RWPE2 (cell line): ENCODE measurements at regions not wholly inside any gene's neighbourhood (a gene's known extent, or its start where the extent isn't known, plus 50 kb on each side); places are given as distances from the start of the nearest gene placed in this dataset.
"Not testable (repeated sequence)": the region's sequence is repeated elsewhere in the genome, so short reads cannot be mapped to it uniquely, and the experiment has no call there.

Source experiments
- ATAC-seq: fragments of 200-7000 bp; cut with Tn5 transposase; 3 replicates; pipeline ENCODE4 v1.9.1; 2021; ENCODE audit warnings: low read depth
- DNase-seq: peaks from one replicate; pipeline ENCODE4 v3.0.0-alpha.2; 2020; ENCODE audit warnings: low spot score
- H3K27ac ChIP-seq: fragments of 450-650 bp; 2 replicates; pipeline ENCODE4 v1.5.1; 2017; ENCODE audit warnings: mild to moderate bottlenecking; ENCODE audit not compliant: poor library complexity, severe bottlenecking
- H3K27me3 ChIP-seq: fragments of 250-450 bp; sonication (Bioruptor Pico); 2 replicates; pipeline ENCODE4 v1.5.1; 2021; ENCODE audit warnings: mild to moderate bottlenecking, moderate library complexity; ENCODE audit not compliant: insufficient read depth, poor library complexity, severe bottlenecking
- H3K36me3 ChIP-seq: fragments of 250-450 bp; sonication (Bioruptor Pico); 2 replicates; pipeline ENCODE4 v1.5.1; 2020; ENCODE audit warnings: low read depth, mild to moderate bottlenecking, moderate library complexity
- H3K4me1 ChIP-seq: fragments of 250-450 bp; sonication (Bioruptor Pico); 2 replicates; pipeline ENCODE4 v1.5.1; 2021; ENCODE audit warnings: mild to moderate bottlenecking, moderate library complexity; ENCODE audit not compliant: insufficient read depth, poor library complexity, severe bottlenecking
- H3K4me3 ChIP-seq: fragments of 250-450 bp; sonication (Bioruptor Pico); 2 replicates; pipeline ENCODE4 v1.5.1; 2021; ENCODE audit warnings: mild to moderate bottlenecking, moderate library complexity; ENCODE audit not compliant: severe bottlenecking
- H3K9me3 ChIP-seq: fragments of 250-450 bp; sonication (Bioruptor Pico); 2 replicates; pipeline ENCODE4 v1.5.1; 2021; ENCODE audit warnings: mild to moderate bottlenecking, moderate library complexity; ENCODE audit not compliant: severe bottlenecking
- TF ChIP-seq, protein P1 (sequence below): fragments of 450-650 bp; IDR thresholded peaks from one replicate; pipeline ENCODE4 v1.5.1; 2017; ENCODE audit warnings: mild to moderate bottlenecking, moderate library complexity; ENCODE audit not compliant: poor library complexity, severe bottlenecking

DNA sequence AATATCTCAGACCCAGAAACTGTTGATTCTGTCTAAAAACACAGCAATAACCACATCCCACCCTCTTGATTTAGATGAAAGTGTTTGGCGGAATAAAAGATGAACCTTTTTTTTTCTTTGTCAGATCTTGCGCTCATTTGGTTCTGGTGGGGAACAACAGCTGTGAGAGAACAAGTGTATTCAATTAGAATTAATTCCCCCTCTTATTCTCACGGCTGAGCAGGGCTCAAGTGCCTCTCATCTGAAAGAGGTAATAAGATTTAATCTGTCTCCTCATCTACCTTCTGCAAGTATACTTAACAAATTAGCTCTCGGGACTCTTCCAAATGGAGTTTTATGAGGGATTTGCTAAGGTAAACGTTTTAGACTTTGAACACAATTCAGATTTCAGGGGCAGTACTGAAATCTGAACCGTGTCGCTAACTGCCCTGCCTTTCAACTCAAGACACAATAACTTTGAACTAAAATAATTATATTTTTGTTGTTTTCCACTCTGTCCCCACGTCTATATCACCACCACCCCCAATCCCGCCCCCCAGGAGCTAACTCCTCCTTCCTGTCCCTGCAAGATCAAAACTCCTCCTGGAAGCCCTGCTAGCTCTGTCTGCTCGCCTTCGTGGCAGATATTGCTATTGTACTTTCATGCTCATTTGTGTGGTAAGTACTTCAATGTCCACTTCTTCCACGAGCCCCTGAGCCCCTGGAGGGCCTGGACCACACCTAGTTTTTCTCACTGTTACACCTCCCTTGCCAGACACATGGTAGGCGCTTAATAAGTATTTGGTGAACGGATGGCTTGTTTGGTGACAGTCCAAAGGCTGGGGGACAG is 54.2 kb upstream of the ROPN1B start:
- peak overlapping the region; percentile 40 for H3K4me3 ChIP-seq
- H3K27ac ChIP-seq: peak overlapping the region; percentile 75
- not testable (repeated sequence) for H3K36me3 ChIP-seq, H3K9me3 ChIP-seq, ATAC-seq, DNase-seq, H3K27me3 ChIP-seq
- H3K4me1 ChIP-seq: peaks cover 15% of the 10 kb centered on the region

DNA sequence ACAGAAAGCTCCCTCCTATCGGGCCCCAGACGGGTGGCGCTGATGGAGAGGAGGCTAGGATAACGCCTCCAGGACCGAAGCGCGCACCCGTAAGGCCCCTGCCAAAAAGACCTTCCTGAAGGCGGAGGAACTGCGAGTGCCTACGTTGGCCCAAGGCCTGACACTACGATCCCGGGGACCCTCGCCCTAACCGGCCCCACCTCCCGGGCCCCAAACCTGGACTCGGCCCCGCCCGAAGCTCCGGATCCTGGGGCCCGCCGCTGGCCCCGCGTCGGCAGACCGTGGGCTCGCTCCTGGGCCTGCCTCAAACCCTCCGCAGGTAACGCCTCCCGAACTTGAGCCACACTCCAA is 53.6 kb upstream of the ROPN1B start:
- ATAC-seq, H3K36me3 ChIP-seq, H3K9me3 ChIP-seq, H3K27me3 ChIP-seq, DNase-seq: not testable (repeated sequence)
- Histone ChIP-seq H3K4me1 (peaks cover 15% of the 10 kb centered on the region), H3K4me3 (peak overlapping the region; percentile 40), H3K27ac (peak overlapping the region; percentile 75)

DNA sequence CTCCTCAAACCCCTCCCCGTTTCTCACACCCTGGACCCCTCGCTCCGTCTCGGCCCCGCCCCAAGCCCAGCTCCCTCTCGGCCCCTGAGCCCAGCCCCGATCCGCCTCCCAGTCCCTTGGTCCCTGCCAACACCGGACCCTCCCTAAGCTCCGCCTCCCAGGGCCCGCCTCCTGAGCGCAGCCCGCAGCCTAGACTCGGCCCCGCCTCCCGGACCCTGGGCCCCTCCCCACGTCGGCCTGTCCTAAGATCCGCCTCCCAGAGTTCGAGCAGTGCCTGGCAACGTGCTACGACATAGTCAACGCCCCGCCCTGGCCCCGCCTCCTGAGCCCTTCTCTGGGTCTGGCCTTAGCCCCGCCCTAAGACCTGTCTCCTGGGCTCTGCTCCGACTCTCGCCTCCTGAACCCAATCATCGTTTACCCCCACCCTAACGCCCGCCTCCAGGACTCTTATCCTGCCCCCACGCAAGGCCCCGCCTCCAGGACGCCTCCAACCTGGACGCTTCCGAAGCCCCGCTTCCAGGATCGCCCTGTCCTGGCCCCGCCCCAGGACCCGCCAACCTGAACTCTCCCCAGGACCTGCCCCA is 53.1 kb upstream of the ROPN1B start:
- peak; percentile 74 for ATAC-seq
- peak overlapping the region; percentile 40 for H3K4me3 ChIP-seq
- not testable (repeated sequence) for H3K36me3 ChIP-seq, H3K9me3 ChIP-seq, H3K27me3 ChIP-seq
- H3K27ac ChIP-seq: peak overlapping the region; percentile 75
- peak; percentile 98 for DNase-seq
- H3K4me1 ChIP-seq: peaks cover 15% of the 10 kb centered on the region

DNA sequence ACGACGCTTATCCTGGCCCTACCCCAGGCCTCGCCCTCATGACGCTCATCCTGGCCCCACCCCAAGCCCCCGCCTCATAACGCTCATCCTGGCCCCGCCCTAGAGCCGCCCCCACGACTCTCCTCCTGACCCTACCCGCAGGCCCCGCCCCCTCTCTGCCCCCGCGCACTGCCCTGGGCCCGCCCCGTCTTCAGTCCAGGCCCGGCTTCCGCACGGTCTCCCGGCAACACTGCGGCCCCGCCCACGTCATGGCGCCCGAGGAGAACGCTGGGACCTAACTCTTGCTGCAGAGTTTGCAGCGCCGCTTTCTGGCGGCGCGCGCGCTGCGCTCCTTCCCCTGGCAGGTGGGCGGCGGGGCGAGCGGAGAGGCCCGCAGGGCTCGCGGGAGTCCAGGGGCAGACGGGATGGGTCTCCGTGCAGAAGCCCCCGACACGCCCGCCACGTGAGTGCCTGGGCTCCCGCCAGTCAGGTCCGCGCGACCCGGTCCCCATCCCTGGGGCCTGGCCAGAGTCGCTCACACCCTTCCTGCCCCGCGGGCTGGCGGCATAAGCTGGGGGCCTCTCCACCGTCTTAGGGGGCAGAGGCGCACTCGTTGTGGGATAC is 52.5 kb upstream of the ROPN1B start:
- H3K27ac ChIP-seq: peak overlapping the region; percentile 93
- H3K4me3 ChIP-seq: peak overlapping the region; percentile 59
- peak; percentile 62 for ATAC-seq
- no peak for DNase-seq
- H3K4me1 ChIP-seq: peaks cover 15% of the 10 kb centered on the region
- no peaks in the 10 kb centered on the region for H3K27me3 ChIP-seq
- H3K36me3 ChIP-seq: no peaks in the 10 kb centered on the region
- no peaks in the 10 kb centered on the region for H3K9me3 ChIP-seq
- TF ChIP-seq, protein P1, sequence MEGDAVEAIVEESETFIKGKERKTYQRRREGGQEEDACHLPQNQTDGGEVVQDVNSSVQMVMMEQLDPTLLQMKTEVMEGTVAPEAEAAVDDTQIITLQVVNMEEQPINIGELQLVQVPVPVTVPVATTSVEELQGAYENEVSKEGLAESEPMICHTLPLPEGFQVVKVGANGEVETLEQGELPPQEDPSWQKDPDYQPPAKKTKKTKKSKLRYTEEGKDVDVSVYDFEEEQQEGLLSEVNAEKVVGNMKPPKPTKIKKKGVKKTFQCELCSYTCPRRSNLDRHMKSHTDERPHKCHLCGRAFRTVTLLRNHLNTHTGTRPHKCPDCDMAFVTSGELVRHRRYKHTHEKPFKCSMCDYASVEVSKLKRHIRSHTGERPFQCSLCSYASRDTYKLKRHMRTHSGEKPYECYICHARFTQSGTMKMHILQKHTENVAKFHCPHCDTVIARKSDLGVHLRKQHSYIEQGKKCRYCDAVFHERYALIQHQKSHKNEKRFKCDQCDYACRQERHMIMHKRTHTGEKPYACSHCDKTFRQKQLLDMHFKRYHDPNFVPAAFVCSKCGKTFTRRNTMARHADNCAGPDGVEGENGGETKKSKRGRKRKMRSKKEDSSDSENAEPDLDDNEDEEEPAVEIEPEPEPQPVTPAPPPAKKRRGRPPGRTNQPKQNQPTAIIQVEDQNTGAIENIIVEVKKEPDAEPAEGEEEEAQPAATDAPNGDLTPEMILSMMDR: no peak

DNA sequence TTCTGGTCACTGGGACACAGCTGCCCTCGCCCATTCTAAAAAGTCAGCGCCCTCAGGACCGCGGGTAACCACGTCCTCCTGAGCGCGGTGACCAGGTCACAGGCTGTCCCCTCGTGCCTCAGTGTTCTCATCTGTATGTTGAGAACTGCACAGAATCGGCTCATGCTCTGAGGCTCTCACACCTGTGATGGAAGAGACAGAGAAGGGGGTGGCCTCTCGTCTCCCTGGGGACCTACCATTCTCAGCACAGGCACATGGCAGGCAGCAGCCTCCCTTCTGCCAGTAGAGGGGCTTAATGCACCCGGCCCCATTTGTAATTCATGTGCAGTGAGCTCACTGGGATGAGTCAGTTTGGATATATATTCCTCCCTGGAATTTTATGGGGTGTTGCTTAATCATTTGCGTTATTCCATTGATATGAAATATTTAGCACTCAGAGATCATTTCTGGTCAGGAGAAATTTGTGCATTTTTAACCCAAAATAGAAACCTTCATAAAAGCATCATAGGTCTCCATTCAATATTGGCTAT is 51.9 kb upstream of the ROPN1B start:
- H3K36me3 ChIP-seq, ATAC-seq, DNase-seq, H3K27me3 ChIP-seq, H3K9me3 ChIP-seq: not testable (repeated sequence)
- peak overlapping the region; percentile 93 for H3K27ac ChIP-seq
- peak overlapping the region; percentile 59 for H3K4me3 ChIP-seq
- H3K4me1 ChIP-seq: peaks cover 15% of the 10 kb centered on the region

DNA sequence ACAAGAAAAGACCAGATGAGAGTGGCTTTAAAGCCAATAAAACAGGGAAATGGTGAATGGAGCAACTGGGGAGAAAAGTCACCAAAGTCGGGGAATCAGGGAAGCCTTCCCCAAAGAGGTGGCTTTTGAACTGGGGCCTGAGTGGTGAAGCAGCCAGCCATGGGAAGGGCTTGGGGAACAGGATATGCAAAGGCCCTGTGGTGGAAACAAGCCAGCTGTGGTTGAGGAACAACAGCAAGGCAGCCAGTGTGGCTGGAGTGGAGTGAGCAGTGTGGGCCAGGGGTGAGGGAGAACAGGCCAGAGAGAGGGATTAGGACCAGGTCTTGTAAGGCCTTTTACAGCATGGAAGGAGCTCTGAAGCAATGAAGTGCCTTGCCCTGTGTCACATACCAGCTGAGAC is 51.0 kb upstream of the ROPN1B start:
- peak overlapping the region; percentile 93 for H3K27ac ChIP-seq
- peaks cover 11% of the 10 kb centered on the region for H3K4me1 ChIP-seq
- DNase-seq: not testable (repeated sequence)

DNA sequence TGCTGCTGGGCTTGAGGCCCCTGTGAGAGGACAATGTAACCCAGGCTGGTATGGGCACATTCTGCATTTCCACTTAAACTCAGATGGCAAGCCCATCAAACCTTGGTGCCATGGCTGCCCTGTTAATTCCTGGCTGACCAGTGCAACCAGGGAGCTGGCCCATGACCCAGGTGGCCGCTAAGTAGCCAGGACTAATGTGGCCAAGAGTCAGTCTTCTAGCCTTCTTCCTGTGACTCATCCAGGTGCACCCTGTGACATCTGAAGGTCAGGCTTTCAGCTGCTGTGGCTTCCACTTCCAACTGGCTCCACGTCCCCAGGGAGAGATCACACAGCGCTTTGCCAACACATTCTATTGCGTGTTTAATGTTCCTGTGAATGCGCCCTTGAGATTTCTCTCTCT is 50.5 kb upstream of the ROPN1B start:
- ATAC-seq, H3K9me3 ChIP-seq, DNase-seq, H3K4me3 ChIP-seq, H3K36me3 ChIP-seq, H3K27me3 ChIP-seq: not testable (repeated sequence)
- Histone ChIP-seq H3K27ac (peak overlapping the region; percentile 93), H3K4me1 (peaks cover 11% of the 10 kb centered on the region)

More for the DNA sequence above, 51.0 kb upstream of the ROPN1B start:
- not testable (repeated sequence) for ATAC-seq, H3K9me3 ChIP-seq, H3K27me3 ChIP-seq, H3K36me3 ChIP-seq, H3K4me3 ChIP-seq

DNA sequence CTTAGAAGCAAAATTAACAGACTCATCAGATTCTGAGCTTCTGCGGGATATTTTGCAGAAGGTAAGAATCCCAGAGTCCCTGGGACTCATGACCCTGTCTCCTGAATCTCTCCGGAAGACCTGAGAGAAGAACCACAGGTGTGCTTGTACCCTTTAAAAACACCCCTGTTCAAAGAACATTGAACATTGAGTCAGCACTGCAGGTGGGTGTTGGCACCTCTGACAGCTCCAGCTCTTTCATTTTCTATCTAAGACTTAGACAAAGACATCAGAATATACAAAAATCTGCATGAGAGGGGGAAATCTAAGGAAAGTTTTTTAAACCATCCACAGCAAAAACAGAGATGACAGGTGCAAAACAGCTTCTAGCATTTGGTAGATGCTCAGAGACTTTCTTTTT is 50.1 kb upstream of the ROPN1B start:
- H3K27me3 ChIP-seq, H3K9me3 ChIP-seq, H3K36me3 ChIP-seq, H3K4me3 ChIP-seq, DNase-seq, ATAC-seq: not testable (repeated sequence)
- Histone ChIP-seq H3K4me1 (peaks cover 11% of the 10 kb centered on the region), H3K27ac (peak overlapping the region; percentile 93)
